SK-N-SH (cell line): ENCODE measurements at regions not wholly inside any gene's neighbourhood (a gene's known extent, or its start where the extent isn't known, plus 50 kb on each side); places are given as distances from the start of the nearest gene placed in this dataset.

Experiments used
- CTCF ChIA-PET: fragments of 300-600, 350-600 bp; formaldehyde crosslinking; extraction: SDS; loops from one replicate; lab custom pipeline; 2021; lab: Yijun Ruan, JAX
- POLR2A ChIA-PET: fragments of 350-600 bp; sonication (Branson Sonifier 250); formaldehyde crosslinking; extraction: SDS; loops from one replicate; lab custom pipeline; 2020; ENCODE audit warnings: antibody characterized with exemption, inconsistent platforms; lab: Yijun Ruan, JAX
- DNase-seq: peaks from one replicate; pipeline ENCODE4 v3.0.0; 2012
- H2AFZ ChIP-seq: fragments of 200-600 bp; sonication (generic); 2 replicates; pipeline ENCODE4 v1.8.1; 2016; ENCODE audit warnings: antibody characterized with exemption, mild to moderate bottlenecking, low read depth
- H3F3A ChIP-seq: fragments of 200-600 bp; sonication (generic); replicated peaks from 2 replicates; pipeline ENCODE3; 2016; ENCODE audit warnings: antibody characterized with exemption, mild to moderate bottlenecking; ENCODE audit not compliant: insufficient read depth
- H3K27ac ChIP-seq, 2 experiments: fragments of 200-500 bp in 1 of 2; fragments of 200-600 bp in 1 of 2; sonication (Bioruptor generic) in 1 of 2; sonication (generic), shearing (Covaris generic) in 1 of 2; 2 replicates each; pipeline versions ENCODE4 v1.5.1 to v1.6.1; 2014 to 2016; ENCODE audit warnings: low read depth in 2 of 2, inconsistent platforms in 1 of 2, low read length in 1 of 2, mild to moderate bottlenecking in 1 of 2, mixed read lengths in 1 of 2
- H3K27me3 ChIP-seq: fragments of 200-600 bp; sonication (generic), shearing (Covaris generic); 2 replicates; pipeline ENCODE4 v1.6.1; 2016; ENCODE audit warnings: mixed run types; ENCODE audit not compliant: insufficient read depth
- H3K36me3 ChIP-seq, 2 experiments: fragments of 200-500 bp in 1 of 2; fragments of 200-600 bp in 1 of 2; sonication (Bioruptor generic) in 1 of 2; sonication (generic) in 1 of 2; replicated peaks in 1 of 2; 2 replicates each; pipeline versions ENCODE3 to v1.5.1; 2014 to 2016; ENCODE audit warnings: low read length in 1 of 2, mild to moderate bottlenecking in 1 of 2; ENCODE audit not compliant: insufficient read depth in 2 of 2, control insufficient read depth in 1 of 2
- H3K4me1 ChIP-seq, 2 experiments: fragments of 200-500 bp in 1 of 2; fragments of 200-600 bp in 1 of 2; sonication (Bioruptor generic) in 1 of 2; sonication (generic), shearing (Covaris generic) in 1 of 2; 2 replicates each; pipeline versions ENCODE4 v1.5.1 to v1.6.1; 2014 to 2016; ENCODE audit warnings: low read depth in 1 of 2, low read length in 1 of 2, mixed run types in 1 of 2; ENCODE audit not compliant: insufficient read depth in 2 of 2, control insufficient read depth in 1 of 2
- H3K4me2 ChIP-seq: fragments of 200-600 bp; sonication (generic), shearing (Covaris generic); 2 replicates; pipeline ENCODE4 v1.6.1; 2017; ENCODE audit warnings: mixed run types
- H3K4me3 ChIP-seq, 2 experiments: fragments of 200-500 bp in 1 of 2; fragments of 200-600 bp in 1 of 2; sonication (Bioruptor generic) in 1 of 2; sonication (generic), shearing (Covaris generic) in 1 of 2; 2 replicates each; pipeline versions ENCODE4 v1.5.1 to v1.8.1; 2014 to 2016; ENCODE audit warnings: low read depth in 2 of 2, inconsistent platforms in 1 of 2, low read length in 1 of 2, mild to moderate bottlenecking in 1 of 2, mixed read lengths in 1 of 2, moderate library complexity in 1 of 2
- H3K79me2 ChIP-seq: fragments of 200-600 bp; sonication (generic); 2 replicates; pipeline ENCODE4 v1.8.1; 2017; ENCODE audit warnings: mild to moderate bottlenecking; ENCODE audit not compliant: insufficient read depth
- H3K9ac ChIP-seq: fragments of 200-600 bp; sonication (generic); 2 replicates; pipeline ENCODE4 v1.6.1; 2017; ENCODE audit warnings: mixed run types
- H3K9me2 ChIP-seq: fragments of 200-600 bp; sonication (generic); 2 replicates; pipeline ENCODE4 v1.6.1; 2017; ENCODE audit warnings: mixed run types
- H3K9me3 ChIP-seq: fragments of 200-600 bp; sonication (generic); 2 replicates; pipeline ENCODE4 v1.6.1; 2017; ENCODE audit warnings: mixed run types, mild to moderate bottlenecking, moderate library complexity
- H4K20me1 ChIP-seq: fragments of 200-600 bp; sonication (generic); 2 replicates; pipeline ENCODE4 v1.6.1; 2017; ENCODE audit warnings: mild to moderate bottlenecking, mixed run types; ENCODE audit not compliant: insufficient read depth
- CHD2 ChIP-seq: fragments of 150-350 bp; IDR thresholded peaks from 2 replicates; pipeline ENCODE4 v1.6.1; 2018; ENCODE audit warnings: low read length; ENCODE audit not compliant: partially characterized antibody
- ELF1 ChIP-seq: IDR thresholded peaks from 2 replicates; pipeline ENCODE4 v1.4.0; 2012
- FOSL2 ChIP-seq: IDR thresholded peaks from 2 replicates; pipeline ENCODE4 v1.4.0; 2012; ENCODE audit warnings: low read depth, mild to moderate bottlenecking, moderate library complexity, borderline replicate concordance
- GATA2 ChIP-seq: sonication (generic); formaldehyde crosslinking; IDR thresholded peaks from 2 replicates; pipeline ENCODE4 v1.5.0; 2020; ENCODE audit warnings: mild to moderate bottlenecking, missing genetic modification reagents
- IRF3 ChIP-seq: fragments of 150-350 bp; IDR thresholded peaks from 2 replicates; pipeline ENCODE4 v1.6.1; 2016; ENCODE audit warnings: mild to moderate bottlenecking, low read depth, low read length
- MXI1 ChIP-seq: IDR thresholded peaks from 2 replicates; pipeline ENCODE4 v1.6.1; 2012; ENCODE audit warnings: mild to moderate bottlenecking, low read depth, low read length, improper control_type of control experiment
- NFIC ChIP-seq: IDR thresholded peaks from 2 replicates; pipeline ENCODE4 v1.4.0; 2012; ENCODE audit warnings: borderline replicate concordance
- NRF1 ChIP-seq: IDR thresholded peaks from 2 replicates; pipeline ENCODE4 v1.6.1; 2012; ENCODE audit warnings: low read depth, mild to moderate bottlenecking, low read length
- RFX5 ChIP-seq: IDR thresholded peaks from 2 replicates; pipeline ENCODE4 v1.6.1; 2012; ENCODE audit warnings: mild to moderate bottlenecking, improper control_type of control experiment, low read length
- SMC3 ChIP-seq: IDR thresholded peaks from 2 replicates; pipeline ENCODE4 v1.6.1; 2012; ENCODE audit warnings: low read depth, low read length, improper control_type of control experiment
- TAF1 ChIP-seq: IDR thresholded peaks from 2 replicates; pipeline ENCODE4 v1.6.1; 2012; ENCODE audit warnings: low read depth, mild to moderate bottlenecking, low read length, moderate library complexity, borderline replicate concordance
- TEAD4 ChIP-seq: IDR thresholded peaks from 2 replicates; pipeline ENCODE4 v1.4.0; 2012; ENCODE audit warnings: mild to moderate bottlenecking, borderline replicate concordance; ENCODE audit not compliant: insufficient read depth
- USF2 ChIP-seq: fragments of 150-350 bp; IDR thresholded peaks from 2 replicates; pipeline ENCODE4 v1.6.1; 2017; ENCODE audit warnings: antibody characterized with exemption, low read length, low read depth, borderline replicate concordance
- WGBS: methylation state at CpG from one replicate; pipeline ENCODE4 v1.1.6; 2017; ENCODE audit warnings: low lambda C conversion rate; 5-methylcytosine and 5-hydroxymethylcytosine counted together

- Histone ChIP-seq H3K27me3 (no peaks in the 10 kb centered on the region), H3K27ac (no peak overlapping the region), H4K20me1 (no peaks in the 10 kb centered on the region), H3K9me3 (no peaks in the 10 kb centered on the region), H3K79me2 (no peaks in the 10 kb centered on the region), H3K36me3 (no peaks in the 10 kb centered on the region), H3K9me2 (no peaks in the 10 kb centered on the region), H2AFZ (no peak overlapping the region), H3K4me1 (no peaks in the 10 kb centered on the region), H3K4me3 (no peak overlapping the region), H3K4me2 (no peak overlapping the region), H3K9ac (no peak overlapping the region), H3F3A (no peaks in the 10 kb centered on the region)
- TF ChIP-seq SMC3: no peak
- no peak for TF ChIP-seq NFIC
- ChIA-PET POLR2A (no interaction called here), CTCF (no interaction called here)
- DNase-seq: no peak
These were observed 707.1 kb upstream of the USP15 start for GRCh38 chr12:61553091-61553490.

GRCh38 chr12:61554268-61555008 is 705.8 kb upstream of the USP15 start:
- ChIA-PET POLR2A (no interaction called here), CTCF (no interaction called here)
- no peaks in the 10 kb centered on the region for H3F3A ChIP-seq
- no peaks in the 10 kb centered on the region for H3K4me1 ChIP-seq
- no peaks in the 10 kb centered on the region for H3K36me3 ChIP-seq
- H4K20me1 ChIP-seq: no peaks in the 10 kb centered on the region
- no peaks in the 10 kb centered on the region for H3K27me3 ChIP-seq
- no peaks in the 10 kb centered on the region for H3K9me2 ChIP-seq
- 3% methylated on average over 6 of the region's 6 CpGs for WGBS
- H3K79me2 ChIP-seq: no peaks in the 10 kb centered on the region
- no peaks in the 10 kb centered on the region for H3K9me3 ChIP-seq
- H2AFZ ChIP-seq: no peak overlapping the region
- no peak for TF ChIP-seq CHD2
- no peak for TF ChIP-seq NRF1
- no peak for TF ChIP-seq RFX5
- TF ChIP-seq TEAD4: no peak
- no peak for TF ChIP-seq MXI1
- TF ChIP-seq TAF1: no peak
- TF ChIP-seq USF2: no peak
- no peak for TF ChIP-seq IRF3
- TF ChIP-seq FOSL2: no peak
- no peak for TF ChIP-seq GATA2 (CRISPR knock-in tag)
- TF ChIP-seq ELF1: no peak
- no peak for DNase-seq
- H3K9ac ChIP-seq: no peak overlapping the region
- no peak overlapping the region for H3K4me3 ChIP-seq
- H3K27ac ChIP-seq: no peak overlapping the region
- H3K4me2 ChIP-seq: no peak overlapping the region
